ENCODE measurements at regions not wholly inside any gene's neighbourhood (a gene's known extent, or its start where the extent isn't known, plus 50 kb on each side); places are given as distances from the start of the nearest gene placed in this dataset.

GRCh38 chr6:1202201-1202600 lies 109.7 kb upstream of the FOXQ1 start:
- DNase-seq (ENCODE audit: low read depth): no peak
- no peak for TF ChIP-seq CTCF (IDR thresholded peaks at IDR 0.05; ENCODE audit: insufficient read depth, low read depth, low read length, missing control alignments)
- H3K4me3 ChIP-seq (ENCODE audit: low read depth, low read length): no peak overlapping the region

- H3K4me3 ChIP-seq (ENCODE audit: low read depth, low read length): no peak overlapping the region
- no peak for TF ChIP-seq CTCF (IDR thresholded peaks at IDR 0.05; ENCODE audit: insufficient read depth, low read depth, low read length, missing control alignments)
- DNase-seq (ENCODE audit: low read depth): no peak
These were observed 110.2 kb upstream of the FOXQ1 start for GRCh38 chr6:1201547-1202200.

GRCh38 chr6:1200409-1201101 lies 111.3 kb upstream of the FOXQ1 start:
- no peak for TF ChIP-seq CTCF (IDR thresholded peaks at IDR 0.05; ENCODE audit: insufficient read depth, low read depth, low read length, missing control alignments)
- no peak overlapping the region for H3K4me3 ChIP-seq (ENCODE audit: low read depth, low read length)
- DNase-seq (ENCODE audit: low read depth): no peak

GRCh38 chr6:1200081-1200408 lies 111.9 kb upstream of the FOXQ1 start:
- DNase-seq (ENCODE audit: low read depth): no peak
- no peak overlapping the region for H3K4me3 ChIP-seq (ENCODE audit: low read depth, low read length)
- TF ChIP-seq CTCF (IDR thresholded peaks at IDR 0.05; ENCODE audit: insufficient read depth, low read depth, low read length, missing control alignments): no peak

GRCh38 chr6:1197309-1197708 lies 114.6 kb upstream of the FOXQ1 start:
- no peak overlapping the region for H3K4me3 ChIP-seq (ENCODE audit: low read depth, low read length)
- TF ChIP-seq CTCF (IDR thresholded peaks at IDR 0.05; ENCODE audit: insufficient read depth, low read depth, low read length, missing control alignments): no peak
- no peak for DNase-seq (ENCODE audit: low read depth)

- no peak for TF ChIP-seq CTCF (IDR thresholded peaks at IDR 0.05; ENCODE audit: insufficient read depth, low read depth, low read length, missing control alignments)
- DNase-seq (ENCODE audit: low read depth): no peak
- no peak overlapping the region for H3K4me3 ChIP-seq (ENCODE audit: low read depth, low read length)
These were observed 120.7 kb upstream of the FOXQ1 start for GRCh38 chr6:1191141-1191630.
